GM06990 (cell line): ENCODE measurements at regions not wholly inside any gene's neighbourhood (a gene's known extent, or its start where the extent isn't known, plus 50 kb on each side); places are given as distances from the start of the nearest gene placed in this dataset.

Experiments used
- DNase-seq: peaks from one replicate; pipeline ENCODE4 v3.0.0-alpha.2; 2011; ENCODE audit not compliant: insufficient read length; ENCODE audit errors: extremely low read depth
- H3K27me3 ChIP-seq: replicated peaks from 2 replicates; pipeline ENCODE4 v1.6.0; 2011; ENCODE audit warnings: low read length; ENCODE audit not compliant: control insufficient read depth, insufficient read depth
- H3K36me3 ChIP-seq: 2 replicates; pipeline ENCODE4 v1.5.1; 2011; ENCODE audit warnings: low read length; ENCODE audit not compliant: control insufficient read depth, insufficient read depth
- H3K4me3 ChIP-seq: replicated peaks from 2 replicates; pipeline ENCODE4 v1.5.1; 2011; ENCODE audit warnings: low read depth, mild to moderate bottlenecking, control low read depth, low read length
- CTCF ChIP-seq: IDR thresholded peaks from 2 replicates; pipeline ENCODE4 v1.5.1; 2011; ENCODE audit warnings: low read length, control low read depth, mild to moderate bottlenecking, inconsistent platforms; ENCODE audit not compliant: insufficient read depth, poor library complexity, severe bottlenecking

GRCh38 chr6:43990627-43991619, 136.3 kb downstream of the MRPL14 start:
- Histone ChIP-seq H3K36me3 (no peaks in the 10 kb centered on the region), H3K4me3 (no peak overlapping the region), H3K27me3 (no peaks in the 10 kb centered on the region; the same call in 1 of the 2 replicates)
- DNase-seq = no peak
- TF ChIP-seq CTCF = no peak

- H3K4me3 ChIP-seq = no peak overlapping the region
- DNase-seq = no peak
- no peaks in the 10 kb centered on the region; the same call in 1 of the 2 replicates for H3K27me3 ChIP-seq
- H3K36me3 ChIP-seq = no peaks in the 10 kb centered on the region
- TF ChIP-seq CTCF = no peak
Measured at GRCh38 chr6:43990275-43990626, 137.0 kb downstream of the MRPL14 start.

GRCh38 chr6:43989581-43990146, 137.6 kb downstream of the MRPL14 start:
- Histone ChIP-seq H3K27me3 (no peaks in the 10 kb centered on the region; the same call in 1 of the 2 replicates), H3K36me3 (no peaks in the 10 kb centered on the region), H3K4me3 (no peak overlapping the region)
- TF ChIP-seq CTCF = no peak
- no peak for DNase-seq

- no peak for TF ChIP-seq CTCF
- DNase-seq = no peak
- Histone ChIP-seq H3K27me3 (no peaks in the 10 kb centered on the region; the same call in 1 of the 2 replicates), H3K4me3 (no peak overlapping the region), H3K36me3 (no peaks in the 10 kb centered on the region)
Measured at GRCh38 chr6:43988801-43989200, 138.5 kb downstream of the MRPL14 start.

- no peak for DNase-seq
- no peaks in the 10 kb centered on the region for H3K36me3 ChIP-seq
- no peaks in the 10 kb centered on the region; the same call in 1 of the 2 replicates for H3K27me3 ChIP-seq
- no peak for TF ChIP-seq CTCF
- no peak overlapping the region for H3K4me3 ChIP-seq
Measured at GRCh38 chr6:43987838-43988439, 139.3 kb downstream of the MRPL14 start.
